ENCODE measurements at regions not wholly inside any gene's neighbourhood (a gene's known extent, or its start where the extent isn't known, plus 50 kb on each side); places are given as distances from the start of the nearest gene placed in this dataset.
A peak's percentile ranks its signal among the peaks of the same experiment; 100 is the strongest.

GRCh38 chr5:98436667-98437066, 336.8 kb upstream of the RGMB start:
- H3K4me3 ChIP-seq = no peak overlapping the region
- no peak for TF ChIP-seq POLR2AphosphoS5 (IDR thresholded peaks at IDR 0.05)
- TF ChIP-seq POLR2A (IDR thresholded peaks at IDR 0.05; ENCODE audit: low read depth) = no peak
- 85% methylated on average over 3 of the region's 3 CpGs for WGBS
- peaks cover 0 to 22% (median 18%) of the 10 kb centered on the region in 4 donors for H3K4me1 ChIP-seq
- peaks cover 0 to 12% (median 3%) of the 10 kb centered on the region in 4 donors for H3K9me3 ChIP-seq
- DNase-seq (ENCODE audit: extremely low spot score) = no peak
- intact Hi-C loops (cut with DNase I) = no loop called here
- H3K27ac ChIP-seq (replicated peaks in 1 of 4) = no peak overlapping the region
- H3K27me3 ChIP-seq = no peaks in the 10 kb centered on the region
- no peaks in the 10 kb centered on the region for H3K36me3 ChIP-seq

- H3K4me3 ChIP-seq = no peak overlapping the region
- H3K4me1 ChIP-seq = no peaks in the 10 kb centered on the region
- H3K9me3 ChIP-seq = peaks cover 0 to 7% (median 4%) of the 10 kb centered on the region in 4 donors
- H3K36me3 ChIP-seq = no peaks in the 10 kb centered on the region
- TF ChIP-seq CTCF (IDR thresholded peaks at IDR 0.05) (no peak), POLR2AphosphoS5 (IDR thresholded peaks at IDR 0.05) (no peak), POLR2A (IDR thresholded peaks at IDR 0.05; ENCODE audit: low read depth) (no peak)
- intact Hi-C loops (cut with DNase I) = no loop called here
- WGBS = no CpG with 5 or more reads among the region's 1 CpG
- no peak overlapping the region for H3K27ac ChIP-seq (replicated peaks in 1 of 4)
- no peak for DNase-seq (ENCODE audit: extremely low spot score)
- H3K27me3 ChIP-seq = no peaks in the 10 kb centered on the region
Observed at GRCh38 chr5:98442448-98442847, 331.0 kb upstream of the RGMB start.

GRCh38 chr5:98443881-98444280, 329.6 kb upstream of the RGMB start:
- H3K36me3 ChIP-seq = no peaks in the 10 kb centered on the region
- no peak overlapping the region for H3K4me3 ChIP-seq
- peaks cover 0 to 7% (median 4%) of the 10 kb centered on the region in 4 donors for H3K9me3 ChIP-seq
- intact Hi-C loops (cut with DNase I) = no loop called here
- H3K27ac ChIP-seq (replicated peaks in 1 of 4) = no peak overlapping the region
- TF ChIP-seq CTCF (IDR thresholded peaks at IDR 0.05) (no peak), EP300 (IDR thresholded peaks at IDR 0.05) (no peak), POLR2AphosphoS5 (IDR thresholded peaks at IDR 0.05) (no peak), POLR2A (IDR thresholded peaks at IDR 0.05; ENCODE audit: low read depth) (no peak)
- H3K27me3 ChIP-seq = no peaks in the 10 kb centered on the region
- 59% methylated on average over 1 of the region's 1 CpG for WGBS
- no peak for DNase-seq (ENCODE audit: extremely low spot score)
- no peaks in the 10 kb centered on the region for H3K4me1 ChIP-seq

DNA sequence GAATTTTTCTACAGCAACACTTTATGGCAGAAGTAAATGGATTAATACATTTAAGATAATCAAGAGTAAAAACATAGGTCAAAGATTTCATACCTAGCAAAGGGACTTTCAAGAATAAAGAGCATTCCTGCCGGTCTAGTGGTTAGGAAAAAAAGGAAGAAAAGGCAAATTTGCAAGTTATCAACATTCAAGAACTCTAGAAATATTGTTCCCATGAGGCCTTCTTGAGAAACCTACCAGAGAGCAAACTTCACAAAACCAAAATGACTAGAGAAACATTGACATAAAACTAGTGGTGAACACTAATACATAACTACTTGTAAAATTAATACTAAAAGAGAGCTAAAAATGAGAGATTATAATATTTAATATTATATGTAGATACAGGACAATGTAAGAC, 320.2 kb upstream of the RGMB start:
- TF ChIP-seq POLR2A (IDR thresholded peaks at IDR 0.05; ENCODE audit: low read depth) = no peak
- TF ChIP-seq EP300 (IDR thresholded peaks at IDR 0.05) = no peak
- TF ChIP-seq CTCF (IDR thresholded peaks at IDR 0.05) = no peak
- no peak for TF ChIP-seq POLR2AphosphoS5 (IDR thresholded peaks at IDR 0.05)
- Histone ChIP-seq H3K4me3 (no peak overlapping the region), H3K4me1 (peaks cover 0 to 18% (median 14%) of the 10 kb centered on the region in 4 donors), H3K36me3 (no peaks in the 10 kb centered on the region), H3K9me3 (no peaks in the 10 kb centered on the region), H3K27ac (replicated peaks in 1 of 4) (no peak overlapping the region), H3K27me3 (no peaks in the 10 kb centered on the region)
- DNase-seq (ENCODE audit: extremely low spot score) = no peak
- 82% methylated on average over 1 of the region's 1 CpG for WGBS
- intact Hi-C loops (cut with DNase I) = loop anchor here (10.0 kb wide), 1 partner anchor 312 kb away; no protein-coding TSS in a partner anchor

DNA sequence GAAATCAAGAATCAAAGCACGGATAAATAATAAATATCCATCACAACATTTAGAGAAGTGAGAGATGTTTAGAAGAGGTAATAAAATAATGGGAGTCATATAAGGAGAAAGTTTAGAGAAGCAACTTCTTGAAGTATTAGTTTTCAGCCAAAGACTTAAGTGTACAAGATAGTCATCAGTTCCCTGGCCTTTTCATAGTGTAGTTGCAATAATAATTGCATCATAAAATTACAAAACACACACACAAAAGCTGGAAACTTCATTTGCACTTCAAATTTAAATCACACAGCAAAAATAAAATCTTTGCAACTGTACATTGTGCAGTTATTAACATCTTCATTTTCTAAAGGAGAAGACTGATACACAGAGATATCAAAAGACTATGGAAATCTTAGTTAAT, 319.1 kb upstream of the RGMB start:
- Histone ChIP-seq H3K36me3 (no peaks in the 10 kb centered on the region), H3K4me1 (peaks cover 0 to 18% (median 14%) of the 10 kb centered on the region in 4 donors), H3K9me3 (no peaks in the 10 kb centered on the region), H3K27me3 (no peaks in the 10 kb centered on the region), H3K4me3 (no peak overlapping the region), H3K27ac (replicated peaks in 1 of 4) (peak overlapping the region in 1 of 4 donors; percentile 2)
- intact Hi-C loops (cut with DNase I) = loop anchor here (10.0 kb wide), 1 partner anchor 310 kb away; no protein-coding TSS in a partner anchor
- 72% methylated on average over 1 of the region's 1 CpG for WGBS
- TF ChIP-seq CTCF (IDR thresholded peaks at IDR 0.05) = no peak
- no peak for TF ChIP-seq EP300 (IDR thresholded peaks at IDR 0.05)
- TF ChIP-seq POLR2A (IDR thresholded peaks at IDR 0.05; ENCODE audit: low read depth) = no peak
- no peak for TF ChIP-seq POLR2AphosphoS5 (IDR thresholded peaks at IDR 0.05)
- no peak for DNase-seq (ENCODE audit: extremely low spot score)
